Loucy (cell line): ENCODE measurements at regions not wholly inside any gene's neighbourhood (a gene's known extent, or its start where the extent isn't known, plus 50 kb on each side); places are given as distances from the start of the nearest gene placed in this dataset.

Source experiments
- CTCF ChIP-seq: fragments of 200-600 bp; sonication (generic); conservative IDR thresholded peaks from 2 replicates; pipeline ENCODE4 v1.5.1; 2014; ENCODE audit warnings: mild to moderate bottlenecking, antibody characterized with exemption, low read length
- EZH2phosphoT487 ChIP-seq: fragments of 200-600 bp; IDR thresholded peaks from 2 replicates; pipeline ENCODE4 v1.6.1; 2018; ENCODE audit warnings: antibody characterized with exemption, mild to moderate bottlenecking, moderate library complexity, borderline replicate concordance

- TF ChIP-seq EZH2phosphoT487, result no peak
- no peak for TF ChIP-seq CTCF
Measured at GRCh38 chr11:33575311-33575710, 125.3 kb downstream of the C11orf91 start.
